Mucosa of rectum (tissue), 2 donors: ENCODE measurements at regions not wholly inside any gene's neighbourhood (a gene's known extent, or its start where the extent isn't known, plus 50 kb on each side); places are given as distances from the start of the nearest gene placed in this dataset.
"Not testable (repeated sequence)": the region's sequence is repeated elsewhere in the genome, so short reads cannot be mapped to it uniquely, and the experiment has no call there.

Experiments
- H3K27ac ChIP-seq, 2 donors: one replicate each; pipeline ENCODE4 v1.7.0; 2013; ENCODE audit warnings: inconsistent platforms in 2 of 2, low read depth in 2 of 2, low read length in 2 of 2
- H3K27me3 ChIP-seq, 2 donors: one replicate each; pipeline ENCODE4 v1.7.0; 2013; ENCODE audit warnings: low read length in 2 of 2; ENCODE audit not compliant: control insufficient read depth in 2 of 2, insufficient read depth in 2 of 2
- H3K36me3 ChIP-seq, 2 donors: one replicate each; pipeline ENCODE4 v1.7.0; 2013; ENCODE audit warnings: low read length in 2 of 2; ENCODE audit not compliant: control insufficient read depth in 2 of 2, insufficient read depth in 2 of 2
- H3K4me1 ChIP-seq, 2 donors: one replicate each; pipeline ENCODE4 v1.7.0; 2013; ENCODE audit warnings: low read length in 2 of 2, mild to moderate bottlenecking in 1 of 2; ENCODE audit not compliant: control insufficient read depth in 2 of 2, insufficient read depth in 2 of 2
- H3K4me3 ChIP-seq, 2 donors: one replicate each; pipeline ENCODE4 v1.7.0; 2013; ENCODE audit warnings: low read length in 2 of 2
- H3K9ac ChIP-seq, 2 donors: one replicate each; pipeline ENCODE4 v1.7.0; 2013; ENCODE audit warnings: low read length in 2 of 2, low read depth in 1 of 2, mild to moderate bottlenecking in 1 of 2
- H3K9me3 ChIP-seq, 2 donors: one replicate each; pipeline ENCODE4 v1.7.0; 2013; ENCODE audit warnings: low read length in 2 of 2; ENCODE audit not compliant: control insufficient read depth in 2 of 2
- donor health status: healthy.
- donor health status: Normal muscosa, but diverticular disease.

GRCh38 chr16:65817066-65817465 is 549.4 kb upstream of the CDH5 start:
- Histone ChIP-seq H3K27ac (no peak overlapping the region), H3K27me3 (no peaks in the 10 kb centered on the region), H3K36me3 (no peaks in the 10 kb centered on the region), H3K9ac (no peak overlapping the region), H3K9me3 (no peaks in the 10 kb centered on the region), H3K4me3 (no peak overlapping the region), H3K4me1 (no peaks in the 10 kb centered on the region)

- Histone ChIP-seq H3K4me1 (no peaks in the 10 kb centered on the region), H3K9me3 (no peaks in the 10 kb centered on the region), H3K9ac (no peak overlapping the region), H3K36me3 (no peaks in the 10 kb centered on the region), H3K27ac (no peak overlapping the region), H3K27me3 (no peaks in the 10 kb centered on the region), H3K4me3 (no peak overlapping the region)
These were observed 549.9 kb upstream of the CDH5 start for GRCh38 chr16:65816556-65816955.

GRCh38 chr16:65815707-65816106 is 550.8 kb upstream of the CDH5 start:
- H3K27ac ChIP-seq, result no peak overlapping the region
- H3K4me3 ChIP-seq, result no peak overlapping the region
- no peak overlapping the region for H3K9ac ChIP-seq
- H3K9me3 ChIP-seq, result no peaks in the 10 kb centered on the region
- no peaks in the 10 kb centered on the region for H3K36me3 ChIP-seq
- H3K27me3 ChIP-seq, result no peaks in the 10 kb centered on the region
- no peaks in the 10 kb centered on the region for H3K4me1 ChIP-seq

GRCh38 chr16:65813879-65814278 is 552.6 kb upstream of the CDH5 start:
- H3K4me1 ChIP-seq, H3K36me3 ChIP-seq, H3K9me3 ChIP-seq, H3K4me3 ChIP-seq, H3K27me3 ChIP-seq, H3K27ac ChIP-seq, H3K9ac ChIP-seq: not testable (repeated sequence)

- Histone ChIP-seq H3K27ac (no peak overlapping the region), H3K4me1 (no peaks in the 10 kb centered on the region), H3K27me3 (no peaks in the 10 kb centered on the region), H3K4me3 (no peak overlapping the region), H3K36me3 (no peaks in the 10 kb centered on the region), H3K9me3 (no peaks in the 10 kb centered on the region), H3K9ac (no peak overlapping the region)
These were observed 556.9 kb upstream of the CDH5 start for GRCh38 chr16:65809627-65810026.

- Histone ChIP-seq H3K4me3 (no peak overlapping the region), H3K4me1 (no peaks in the 10 kb centered on the region), H3K36me3 (no peaks in the 10 kb centered on the region), H3K9me3 (no peaks in the 10 kb centered on the region), H3K27me3 (no peaks in the 10 kb centered on the region), H3K9ac (no peak overlapping the region), H3K27ac (no peak overlapping the region)
These were observed 557.7 kb upstream of the CDH5 start for GRCh38 chr16:65808790-65809189.

- no peak overlapping the region for H3K4me3 ChIP-seq
- H3K4me1 ChIP-seq, result no peaks in the 10 kb centered on the region
- H3K9ac ChIP-seq, result no peak overlapping the region
- H3K9me3 ChIP-seq, result no peaks in the 10 kb centered on the region
- no peak overlapping the region for H3K27ac ChIP-seq
- no peaks in the 10 kb centered on the region for H3K27me3 ChIP-seq
- no peaks in the 10 kb centered on the region for H3K36me3 ChIP-seq
These were observed 558.6 kb upstream of the CDH5 start for GRCh38 chr16:65807858-65808257.

- not testable (repeated sequence) for H3K4me3 ChIP-seq, H3K27ac ChIP-seq, H3K27me3 ChIP-seq, H3K4me1 ChIP-seq, H3K36me3 ChIP-seq, H3K9me3 ChIP-seq, H3K9ac ChIP-seq
These were observed 560.8 kb upstream of the CDH5 start for GRCh38 chr16:65805704-65806103.

GRCh38 chr16:65796481-65796880 is 570.0 kb upstream of the CDH5 start:
- no peak overlapping the region for H3K9ac ChIP-seq
- H3K9me3 ChIP-seq, result no peaks in the 10 kb centered on the region
- no peak overlapping the region for H3K4me3 ChIP-seq
- no peaks in the 10 kb centered on the region for H3K27me3 ChIP-seq
- no peaks in the 10 kb centered on the region for H3K4me1 ChIP-seq
- H3K27ac ChIP-seq, result no peak overlapping the region
- no peaks in the 10 kb centered on the region for H3K36me3 ChIP-seq

GRCh38 chr16:65794973-65795372 is 571.5 kb upstream of the CDH5 start:
- no peaks in the 10 kb centered on the region for H3K27me3 ChIP-seq
- no peak overlapping the region for H3K27ac ChIP-seq
- H3K9me3 ChIP-seq, result no peaks in the 10 kb centered on the region
- H3K36me3 ChIP-seq, result no peaks in the 10 kb centered on the region
- H3K4me1 ChIP-seq, result no peaks in the 10 kb centered on the region
- H3K4me3 ChIP-seq, result no peak overlapping the region
- H3K9ac ChIP-seq, result no peak overlapping the region

- Histone ChIP-seq H3K4me1 (no peaks in the 10 kb centered on the region), H3K9ac (no peak overlapping the region), H3K36me3 (no peaks in the 10 kb centered on the region), H3K27me3 (no peaks in the 10 kb centered on the region), H3K9me3 (no peaks in the 10 kb centered on the region), H3K27ac (no peak overlapping the region), H3K4me3 (no peak overlapping the region)
These were observed 572.7 kb upstream of the CDH5 start for GRCh38 chr16:65793781-65794180.
